ENCODE measurements at regions not wholly inside any gene's neighbourhood (a gene's known extent, or its start where the extent isn't known, plus 50 kb on each side); places are given as distances from the start of the nearest gene placed in this dataset.

DNA sequence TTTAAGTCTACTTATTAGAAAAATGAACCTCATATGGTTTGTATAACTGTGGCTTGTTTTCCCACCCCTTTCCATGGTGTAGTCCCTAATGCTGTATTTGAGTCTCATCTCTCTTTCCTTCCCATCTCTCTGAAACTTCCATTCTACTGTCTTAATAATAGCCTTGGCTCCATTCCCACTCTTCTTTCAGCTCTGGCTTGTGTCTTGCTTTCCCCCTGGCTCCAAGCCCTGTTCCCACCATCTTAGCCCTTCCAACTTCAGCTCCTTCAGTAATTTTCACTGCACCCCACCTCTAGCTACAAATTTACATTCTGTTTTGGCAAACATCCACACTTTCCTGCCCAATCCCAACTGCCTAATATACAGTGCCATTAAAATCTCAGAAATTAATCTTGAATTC is 137.5 kb downstream of the SLITRK6 start:
- TF ChIP-seq, protein P1, sequence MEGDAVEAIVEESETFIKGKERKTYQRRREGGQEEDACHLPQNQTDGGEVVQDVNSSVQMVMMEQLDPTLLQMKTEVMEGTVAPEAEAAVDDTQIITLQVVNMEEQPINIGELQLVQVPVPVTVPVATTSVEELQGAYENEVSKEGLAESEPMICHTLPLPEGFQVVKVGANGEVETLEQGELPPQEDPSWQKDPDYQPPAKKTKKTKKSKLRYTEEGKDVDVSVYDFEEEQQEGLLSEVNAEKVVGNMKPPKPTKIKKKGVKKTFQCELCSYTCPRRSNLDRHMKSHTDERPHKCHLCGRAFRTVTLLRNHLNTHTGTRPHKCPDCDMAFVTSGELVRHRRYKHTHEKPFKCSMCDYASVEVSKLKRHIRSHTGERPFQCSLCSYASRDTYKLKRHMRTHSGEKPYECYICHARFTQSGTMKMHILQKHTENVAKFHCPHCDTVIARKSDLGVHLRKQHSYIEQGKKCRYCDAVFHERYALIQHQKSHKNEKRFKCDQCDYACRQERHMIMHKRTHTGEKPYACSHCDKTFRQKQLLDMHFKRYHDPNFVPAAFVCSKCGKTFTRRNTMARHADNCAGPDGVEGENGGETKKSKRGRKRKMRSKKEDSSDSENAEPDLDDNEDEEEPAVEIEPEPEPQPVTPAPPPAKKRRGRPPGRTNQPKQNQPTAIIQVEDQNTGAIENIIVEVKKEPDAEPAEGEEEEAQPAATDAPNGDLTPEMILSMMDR (conservative IDR thresholded peaks at IDR 0.05; ENCODE audit: low read depth in 2 of 2): no peak
- TF ChIP-seq, protein P2, sequence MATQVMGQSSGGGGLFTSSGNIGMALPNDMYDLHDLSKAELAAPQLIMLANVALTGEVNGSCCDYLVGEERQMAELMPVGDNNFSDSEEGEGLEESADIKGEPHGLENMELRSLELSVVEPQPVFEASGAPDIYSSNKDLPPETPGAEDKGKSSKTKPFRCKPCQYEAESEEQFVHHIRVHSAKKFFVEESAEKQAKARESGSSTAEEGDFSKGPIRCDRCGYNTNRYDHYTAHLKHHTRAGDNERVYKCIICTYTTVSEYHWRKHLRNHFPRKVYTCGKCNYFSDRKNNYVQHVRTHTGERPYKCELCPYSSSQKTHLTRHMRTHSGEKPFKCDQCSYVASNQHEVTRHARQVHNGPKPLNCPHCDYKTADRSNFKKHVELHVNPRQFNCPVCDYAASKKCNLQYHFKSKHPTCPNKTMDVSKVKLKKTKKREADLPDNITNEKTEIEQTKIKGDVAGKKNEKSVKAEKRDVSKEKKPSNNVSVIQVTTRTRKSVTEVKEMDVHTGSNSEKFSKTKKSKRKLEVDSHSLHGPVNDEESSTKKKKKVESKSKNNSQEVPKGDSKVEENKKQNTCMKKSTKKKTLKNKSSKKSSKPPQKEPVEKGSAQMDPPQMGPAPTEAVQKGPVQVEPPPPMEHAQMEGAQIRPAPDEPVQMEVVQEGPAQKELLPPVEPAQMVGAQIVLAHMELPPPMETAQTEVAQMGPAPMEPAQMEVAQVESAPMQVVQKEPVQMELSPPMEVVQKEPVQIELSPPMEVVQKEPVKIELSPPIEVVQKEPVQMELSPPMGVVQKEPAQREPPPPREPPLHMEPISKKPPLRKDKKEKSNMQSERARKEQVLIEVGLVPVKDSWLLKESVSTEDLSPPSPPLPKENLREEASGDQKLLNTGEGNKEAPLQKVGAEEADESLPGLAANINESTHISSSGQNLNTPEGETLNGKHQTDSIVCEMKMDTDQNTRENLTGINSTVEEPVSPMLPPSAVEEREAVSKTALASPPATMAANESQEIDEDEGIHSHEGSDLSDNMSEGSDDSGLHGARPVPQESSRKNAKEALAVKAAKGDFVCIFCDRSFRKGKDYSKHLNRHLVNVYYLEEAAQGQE (IDR thresholded peaks at IDR 0.05; ENCODE audit: unreplicated experiment): no peak
- no peak for TF ChIP-seq POLR2AphosphoS5 (IDR thresholded peaks at IDR 0.05; ENCODE audit: low read depth)
- TF ChIP-seq EZH2 (IDR thresholded peaks at IDR 0.05; ENCODE audit: low read depth, unreplicated experiment): no peak
- no peak for TF ChIP-seq JUNB (IDR thresholded peaks at IDR 0.05; ENCODE audit: unreplicated experiment)
- TF ChIP-seq EZH2phosphoT487 (IDR thresholded peaks at IDR 0.05; ENCODE audit: unreplicated experiment): no peak
